ENCODE measurements at regions not wholly inside any gene's neighbourhood (a gene's known extent, or its start where the extent isn't known, plus 50 kb on each side); places are given as distances from the start of the nearest gene placed in this dataset.

DNA sequence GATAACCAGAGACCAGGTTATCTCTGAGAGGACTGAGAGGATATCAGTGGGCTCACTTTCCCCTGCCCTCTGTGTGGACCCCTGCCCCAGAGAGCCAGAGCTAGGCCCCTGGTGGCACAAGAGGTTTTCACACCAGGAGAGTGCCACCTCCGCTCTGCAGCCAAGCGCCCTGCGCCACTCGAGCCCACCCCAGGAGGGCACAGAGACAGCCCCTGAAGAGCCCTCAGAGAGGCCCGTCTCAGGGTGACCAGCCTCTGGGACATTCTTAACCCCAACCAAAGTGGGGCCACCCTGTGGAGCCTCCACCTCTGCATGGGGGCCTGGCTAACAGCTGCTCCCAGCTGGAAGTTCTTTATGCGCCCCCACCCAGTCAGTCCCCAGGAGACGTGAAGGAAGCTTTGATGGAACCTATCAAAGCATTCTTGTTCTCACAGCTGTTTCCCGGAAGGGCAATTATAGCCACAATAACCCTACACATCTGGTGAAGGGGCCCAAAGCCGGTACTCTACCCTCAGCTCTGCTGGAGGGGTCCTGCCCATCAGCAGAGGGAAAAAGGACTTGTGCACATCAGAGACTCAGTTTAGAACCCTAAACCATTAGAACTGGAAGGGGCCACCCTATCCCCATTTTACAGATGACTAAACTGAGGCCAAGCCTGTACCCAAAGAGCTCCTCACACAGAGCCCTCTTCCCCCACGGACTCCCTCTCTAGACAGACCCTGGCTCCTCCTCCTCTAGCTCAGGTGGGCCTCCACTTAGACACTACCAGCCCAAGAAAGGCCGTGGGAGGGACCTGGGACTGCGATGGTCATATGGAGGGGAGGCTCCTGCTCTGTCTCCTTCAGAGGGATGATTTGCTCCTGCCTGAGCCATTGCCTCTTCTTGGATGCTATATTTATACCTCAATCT is 101.1 kb downstream of the ZFP36L2 start:
- TF ChIP-seq, protein P1, sequence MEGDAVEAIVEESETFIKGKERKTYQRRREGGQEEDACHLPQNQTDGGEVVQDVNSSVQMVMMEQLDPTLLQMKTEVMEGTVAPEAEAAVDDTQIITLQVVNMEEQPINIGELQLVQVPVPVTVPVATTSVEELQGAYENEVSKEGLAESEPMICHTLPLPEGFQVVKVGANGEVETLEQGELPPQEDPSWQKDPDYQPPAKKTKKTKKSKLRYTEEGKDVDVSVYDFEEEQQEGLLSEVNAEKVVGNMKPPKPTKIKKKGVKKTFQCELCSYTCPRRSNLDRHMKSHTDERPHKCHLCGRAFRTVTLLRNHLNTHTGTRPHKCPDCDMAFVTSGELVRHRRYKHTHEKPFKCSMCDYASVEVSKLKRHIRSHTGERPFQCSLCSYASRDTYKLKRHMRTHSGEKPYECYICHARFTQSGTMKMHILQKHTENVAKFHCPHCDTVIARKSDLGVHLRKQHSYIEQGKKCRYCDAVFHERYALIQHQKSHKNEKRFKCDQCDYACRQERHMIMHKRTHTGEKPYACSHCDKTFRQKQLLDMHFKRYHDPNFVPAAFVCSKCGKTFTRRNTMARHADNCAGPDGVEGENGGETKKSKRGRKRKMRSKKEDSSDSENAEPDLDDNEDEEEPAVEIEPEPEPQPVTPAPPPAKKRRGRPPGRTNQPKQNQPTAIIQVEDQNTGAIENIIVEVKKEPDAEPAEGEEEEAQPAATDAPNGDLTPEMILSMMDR (conservative IDR thresholded peaks at IDR 0.05 in 1 of 2, IDR thresholded peaks at IDR 0.05 in 1 of 2; ENCODE audit: low read depth in 1 of 2, low read length in 2 of 2), result no peak
- TF ChIP-seq EZH2 (IDR thresholded peaks at IDR 0.05; ENCODE audit: low read length, missing control alignments), result no peak

All from fibroblast of lung (primary cell).